ENCODE measurements at regions not wholly inside any gene's neighbourhood (a gene's known extent, or its start where the extent isn't known, plus 50 kb on each side); places are given as distances from the start of the nearest gene placed in this dataset.

GRCh38 chr15:85974348-85974705 is 105.3 kb upstream of the AGBL1 start:
- DNase-seq (ENCODE audit: low read depth in 3 of 3, low spot score in 2 of 3), result no peak

- DNase-seq (ENCODE audit: low read depth in 3 of 3, low spot score in 2 of 3), result no peak
Measured at GRCh38 chr15:85974742-85975141, 104.9 kb upstream of the AGBL1 start.

- DNase-seq (ENCODE audit: low read depth in 3 of 3, low spot score in 2 of 3), result no peak
Measured at GRCh38 chr15:85976102-85976501, 103.6 kb upstream of the AGBL1 start.

- DNase-seq (ENCODE audit: low read depth in 3 of 3, low spot score in 2 of 3), result no peak
Measured at GRCh38 chr15:85976986-85977385, 102.7 kb upstream of the AGBL1 start.

- DNase-seq (ENCODE audit: low read depth in 3 of 3, low spot score in 2 of 3), result no peak
Measured at GRCh38 chr15:85977586-85977985, 102.1 kb upstream of the AGBL1 start.

- no peak for DNase-seq (ENCODE audit: low read depth in 3 of 3, low spot score in 2 of 3)
Measured at GRCh38 chr15:85979929-85980328, 99.7 kb upstream of the AGBL1 start.

GRCh38 chr15:85980946-85981345 is 98.7 kb upstream of the AGBL1 start:
- DNase-seq (ENCODE audit: low read depth in 3 of 3, low spot score in 2 of 3), result no peak

GRCh38 chr15:85984241-85984640 is 95.4 kb upstream of the AGBL1 start:
- no peak for DNase-seq (ENCODE audit: low read depth in 3 of 3, low spot score in 2 of 3)

- DNase-seq (ENCODE audit: low read depth in 3 of 3, low spot score in 2 of 3), result no peak
Measured at GRCh38 chr15:85986116-85986515, 93.6 kb upstream of the AGBL1 start.

GRCh38 chr15:85986741-85987140 is 92.9 kb upstream of the AGBL1 start:
- no peak for DNase-seq (ENCODE audit: low read depth in 3 of 3, low spot score in 2 of 3)

- DNase-seq (ENCODE audit: low read depth in 3 of 3, low spot score in 2 of 3), result no peak
Measured at GRCh38 chr15:85988741-85989140, 90.9 kb upstream of the AGBL1 start.

GRCh38 chr15:85992224-85992623 is 87.4 kb upstream of the AGBL1 start:
- DNase-seq (ENCODE audit: low read depth in 3 of 3, low spot score in 2 of 3), result no peak

GRCh38 chr15:85993116-85993515 is 86.6 kb upstream of the AGBL1 start:
- DNase-seq (ENCODE audit: low read depth in 3 of 3, low spot score in 2 of 3), result no peak

- DNase-seq (ENCODE audit: low read depth in 3 of 3, low spot score in 2 of 3), result no peak
Measured at GRCh38 chr15:85997618-85998017, 82.1 kb upstream of the AGBL1 start.

- DNase-seq (ENCODE audit: low read depth in 3 of 3, low spot score in 2 of 3), result no peak
Measured at GRCh38 chr15:85999658-86000057, 80.0 kb upstream of the AGBL1 start.

GRCh38 chr15:86001200-86001599 is 78.5 kb upstream of the AGBL1 start:
- DNase-seq (ENCODE audit: low read depth in 3 of 3, low spot score in 2 of 3), result no peak

- no peak for DNase-seq (ENCODE audit: low read depth in 3 of 3, low spot score in 2 of 3)
Measured at GRCh38 chr15:86002444-86002843, 77.2 kb upstream of the AGBL1 start.

- DNase-seq (ENCODE audit: low read depth in 3 of 3, low spot score in 2 of 3), result no peak
Measured at GRCh38 chr15:86004061-86004460, 75.6 kb upstream of the AGBL1 start.

GRCh38 chr15:86006546-86006945 is 73.1 kb upstream of the AGBL1 start:
- no peak for DNase-seq (ENCODE audit: low read depth in 3 of 3, low spot score in 2 of 3)

GRCh38 chr15:86009727-86010126 is 69.9 kb upstream of the AGBL1 start:
- DNase-seq (ENCODE audit: low read depth in 3 of 3, low spot score in 2 of 3), result no peak

GRCh38 chr15:86010398-86010797 is 69.3 kb upstream of the AGBL1 start:
- DNase-seq (ENCODE audit: low read depth in 3 of 3, low spot score in 2 of 3), result no peak

GRCh38 chr15:86010891-86011290 is 68.8 kb upstream of the AGBL1 start:
- DNase-seq (ENCODE audit: low read depth in 3 of 3, low spot score in 2 of 3), result no peak

GRCh38 chr15:86014016-86014415 is 65.7 kb upstream of the AGBL1 start:
- no peak for DNase-seq (ENCODE audit: low read depth in 3 of 3, low spot score in 2 of 3)

GRCh38 chr15:86016750-86017149 is 62.9 kb upstream of the AGBL1 start:
- DNase-seq (ENCODE audit: low read depth in 3 of 3, low spot score in 2 of 3), result no peak

Data from right renal cortex interstitium (tissue), 3 donors.